GM12878 (cell line): ENCODE measurements at regions not wholly inside any gene's neighbourhood (a gene's known extent, or its start where the extent isn't known, plus 50 kb on each side); places are given as distances from the start of the nearest gene placed in this dataset.

ENCODE experiments used
- ATAC-seq: fragments of 200-7000 bp; cut with Tn5 transposase; 3 replicates; pipeline ENCODE4 v1.9.1; 2020; ENCODE audit warnings: mild to moderate bottlenecking, moderate library complexity
- BruUV-seq: library from RNA; stranded (reverse); fragments of 400-500 nt; replicated peaks from 2 replicates; lab custom pipeline; 2021; lab: Mats Ljungman, UMichigan
- CTCF ChIA-PET: fragments of 300-600 bp; sonication (Branson Sonifier 250); formaldehyde crosslinking; extraction: SDS; loops from one replicate; lab custom pipeline; 2021; ENCODE audit warnings: inconsistent platforms; lab: Yijun Ruan, JAX
- POLR2A ChIA-PET: fragments of 350-600 bp; formaldehyde crosslinking; extraction: SDS; loops from one replicate; lab custom pipeline; 2021; ENCODE audit warnings: inconsistent platforms; lab: Charles Lee
- RAD21 ChIA-PET: fragments of 300-600 bp; sonication (Branson Sonifier 250); formaldehyde crosslinking; loops from one replicate; lab custom pipeline; 2023; ENCODE audit warnings: antibody characterized with exemption; ENCODE audit not compliant: unreplicated experiment; lab: Charles Lee
- SMC1A ChIA-PET: fragments of 300-600 bp; sonication (Branson Sonifier 250); formaldehyde crosslinking; loops from one replicate; lab custom pipeline; 2023; ENCODE audit not compliant: unreplicated experiment, uncharacterized antibody; lab: Charles Lee
- DNase-seq: peaks from one replicate; pipeline ENCODE4 v3.0.0-alpha.2; 2011; ENCODE audit warnings: low read depth, low spot score
- FAIRE-seq: peaks from 3 replicates; lab custom pipeline; 2011; peaks lifted over from hg19 to GRCh38; lab: Jason Lieb, UNC
- H2AFZ ChIP-seq: 2 replicates; pipeline ENCODE4 v1.6.0; 2011; ENCODE audit warnings: low read depth, low read length, control low read depth; ENCODE audit not compliant: control insufficient read depth
- H3K27ac ChIP-seq: 2 replicates; pipeline ENCODE4 v1.5.1; 2011; ENCODE audit warnings: control low read depth; ENCODE audit not compliant: control insufficient read depth, insufficient read depth
- H3K27me3 ChIP-seq, 2 experiments: replicated peaks in 1 of 2; 2 replicates each; pipeline versions ENCODE4 v1.6.0 to v1.6.1; 2011; ENCODE audit warnings: low read length in 1 of 2; ENCODE audit not compliant: control insufficient read depth in 2 of 2, insufficient read depth in 2 of 2
- H3K36me3 ChIP-seq, 2 experiments: 2 replicates each; pipeline ENCODE4 v1.5.1; 2011; ENCODE audit warnings: low read length in 1 of 2; ENCODE audit not compliant: control insufficient read depth in 2 of 2, insufficient read depth in 2 of 2
- H3K4me1 ChIP-seq: 2 replicates; pipeline ENCODE4 v1.6.1; 2011; ENCODE audit warnings: mild to moderate bottlenecking, low read length, moderate library complexity, mixed read lengths; ENCODE audit not compliant: control insufficient read depth, insufficient read depth
- H3K4me2 ChIP-seq: 2 replicates; pipeline ENCODE4 v1.6.0; 2011; ENCODE audit warnings: control low read depth; ENCODE audit not compliant: control insufficient read depth, insufficient read depth
- H3K4me3 ChIP-seq: fragments of 200-600 bp; sonication (generic); 2 replicates; pipeline ENCODE4 v1.5.1; 2016
- H3K79me2 ChIP-seq: 2 replicates; pipeline ENCODE4 v1.6.0; 2011; ENCODE audit warnings: low read length; ENCODE audit not compliant: control insufficient read depth, insufficient read depth
- H3K9ac ChIP-seq: 2 replicates; pipeline ENCODE4 v1.8.0; 2011; ENCODE audit warnings: low read length, control low read depth, mixed read lengths; ENCODE audit not compliant: control insufficient read depth, insufficient read depth
- H3K9me3 ChIP-seq: replicated peaks from 3 replicates; pipeline ENCODE4 v1.5.1; 2011; ENCODE audit warnings: mild to moderate bottlenecking, low read length; ENCODE audit not compliant: control insufficient read depth, insufficient read depth
- H4K20me1 ChIP-seq: 2 replicates; pipeline ENCODE4 v1.6.0; 2011; ENCODE audit not compliant: control insufficient read depth, insufficient read depth
- ATF7 ChIP-seq: fragments of 450-650 bp; IDR thresholded peaks from 2 replicates; pipeline ENCODE4 v1.6.1; 2016; ENCODE audit warnings: low read depth, mild to moderate bottlenecking
- BHLHE40 ChIP-seq, 2 experiments: fragments of 450-650 bp in 1 of 2; IDR thresholded peaks; 2 replicates each; pipeline ENCODE4 v1.6.1; 2011 to 2017; ENCODE audit warnings: low read depth in 2 of 2, borderline replicate concordance in 1 of 2, improper control_type of control experiment in 1 of 2, low read length in 1 of 2, mild to moderate bottlenecking in 1 of 2
- E2F4 ChIP-seq: IDR thresholded peaks from 2 replicates; pipeline ENCODE4 v1.6.1; 2012; ENCODE audit warnings: low read depth, low read length, improper control_type of control experiment
- EGR1 ChIP-seq, 2 experiments: IDR thresholded peaks; 1 replicate in 1 of 2; 2 replicates in 1 of 2; pipeline ENCODE4 v1.6.1; 2011 to 2012; ENCODE audit warnings: low read depth in 2 of 2, low read length in 2 of 2, borderline replicate concordance in 1 of 2, mild to moderate bottlenecking in 1 of 2, moderate library complexity in 1 of 2
- PRDM15 ChIP-seq: fragments of 450-650 bp; formaldehyde crosslinking; IDR thresholded peaks from 2 replicates; pipeline ENCODE4 v1.4.0; 2020; ENCODE audit warnings: mild to moderate bottlenecking, moderate library complexity
- SREBF2 ChIP-seq: IDR thresholded peaks from 2 replicates; pipeline ENCODE4 v1.6.1; 2012; ENCODE audit warnings: mild to moderate bottlenecking, low read length
- WGBS: methylation state at CpG from one replicate; pipeline ENCODE4 v1.1.6; 2016; ENCODE audit warnings: low lambda C conversion rate; ENCODE audit not compliant: insufficient replicate concordance, insufficient coverage; ENCODE audit errors: missing lambda C conversion rate; 5-methylcytosine and 5-hydroxymethylcytosine counted together
- in situ Hi-C: fragments of 300-500 bp; cut with MboI; formaldehyde crosslinking; loops from 9 replicates; pipeline ENCODE4 v1.14.3; 2018; ENCODE audit warnings: mixed read lengths
- intact Hi-C: fragments of 100-400 bp; cut with micrococcal nuclease; formaldehyde crosslinking; loops from one replicate; pipeline ENCODE4 v1.14.2; 2022; ENCODE audit not compliant: unreplicated experiment

DNA sequence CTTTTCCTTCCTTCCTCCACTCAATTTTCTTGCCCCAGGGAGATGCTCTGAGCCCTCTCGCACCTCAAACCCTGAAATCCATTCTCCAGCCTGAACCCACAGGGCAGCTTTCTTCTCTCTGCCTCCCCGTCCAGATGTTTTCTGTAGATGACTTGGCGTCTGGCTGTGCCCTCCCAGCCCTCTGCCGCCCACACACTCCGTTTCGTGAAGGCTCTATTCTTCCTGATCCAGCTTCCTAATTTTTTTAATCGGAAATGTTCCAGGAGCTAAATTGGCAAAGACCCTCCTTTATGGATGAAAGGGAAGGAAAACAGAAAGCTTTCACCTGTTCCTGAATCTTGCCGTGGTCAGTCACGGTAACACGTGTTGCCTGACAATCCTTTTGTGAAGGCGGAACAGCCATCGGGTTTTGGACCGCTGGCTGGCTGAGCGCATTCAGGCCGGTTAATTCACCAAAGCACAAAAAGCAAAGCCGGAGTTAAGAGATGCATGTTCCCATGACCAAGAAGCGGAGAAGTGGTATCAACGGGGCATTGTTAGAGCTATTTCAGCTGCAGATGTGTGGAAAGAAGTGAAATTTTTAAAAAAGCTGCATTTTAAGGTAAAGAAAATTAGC lies 70.2 kb upstream of the FBRSL1 start (continued):
- no peak for TF ChIP-seq EGR1 (IDR thresholded peaks at IDR 0.05; ENCODE audit: borderline replicate concordance in 1 of 2, low read depth in 2 of 2, low read length in 2 of 2)
- no peak for TF ChIP-seq PRDM15 (CRISPR knock-in tag)
- TF ChIP-seq E2F4 = no peak
- no peak for TF ChIP-seq ATF7

GRCh38 chr12:132418393-132418925 lies 71.5 kb upstream of the FBRSL1 start:
- in situ Hi-C loops (loop anchor here (5.0 kb wide), 3 partner anchors 94 to 194 kb away; partner anchors contain the start of gene LRCOL1), intact Hi-C loops (no loop called here)
- BruUV-seq = no TSS peak
- CTCF ChIA-PET = interaction anchor here (0.7 to 5.0 kb wide), 6 partner anchors 49 to 196 kb away, joined by 3 to 44 read pairs (median 4); no protein-coding TSS in a partner anchor
- RAD21 ChIA-PET = interaction anchor here (0.7 kb wide), 1 partner anchor 59 kb away, joined by 3 read pairs; no protein-coding TSS in a partner anchor
- SMC1A ChIA-PET = interaction anchor here (0.8 kb wide), 1 partner anchor 9 kb away, joined by 3 read pairs; no protein-coding TSS in a partner anchor
- Histone ChIP-seq H3K4me1 (peaks cover 3% of the 10 kb centered on the region; the same call in 1 of the 2 replicates), H3K9ac (no peak overlapping the region), H3K4me2 (no peak overlapping the region), H2AFZ (no peak overlapping the region), H3K27me3 (0 out of 4 replicates have a peak, but pooled peaks cover 0 to 3% of the 10 kb centered on the region in 2 experiments), H3K27ac (no peak overlapping the region), H4K20me1 (no peaks in the 10 kb centered on the region), H3K79me2 (no peaks in the 10 kb centered on the region), H3K4me3 (no peak overlapping the region), H3K36me3 (no peaks in the 10 kb centered on the region), H3K9me3 (no peaks in the 10 kb centered on the region)
- POLR2A ChIA-PET = no interaction called here
- FAIRE-seq (no peak), ATAC-seq (no peak), DNase-seq (no peak)
- TF ChIP-seq BHLHE40 (IDR thresholded peaks at IDR 0.05; ENCODE audit: borderline replicate concordance in 1 of 2, low read depth in 2 of 2, low read length in 1 of 2) (0 out of 4 replicates have a peak, but pooled peaks of 1 of the 2 experiments have one; percentile 10), SREBF2 (no peak)
- WGBS = 59% methylated on average over 3 of the region's 3 CpGs
